HAP-1 (cell line): ENCODE measurements at regions not wholly inside any gene's neighbourhood (a gene's known extent, or its start where the extent isn't known, plus 50 kb on each side); places are given as distances from the start of the nearest gene placed in this dataset.
"Not testable (repeated sequence)": the region's sequence is repeated elsewhere in the genome, so short reads cannot be mapped to it uniquely, and the experiment has no call there.

Experiments
- DNase-seq, 2 experiments: peaks; one replicate each; pipeline ENCODE4 v3.0.0-alpha.2; 2016 to 2020; ENCODE audit warnings: low spot score in 2 of 2
- H3K27me3 ChIP-seq: fragments of 250-450 bp; sonication (Bioruptor Pico); 2 replicates; pipeline ENCODE4 v1.5.1; 2020; ENCODE audit warnings: low read depth, mild to moderate bottlenecking, moderate library complexity
- H3K36me3 ChIP-seq: fragments of 250-450 bp; sonication (Bioruptor Pico); replicated peaks from 2 replicates; pipeline ENCODE4 v1.5.1; 2020; ENCODE audit warnings: mild to moderate bottlenecking
- H3K4me1 ChIP-seq: fragments of 250-450 bp; sonication (Bioruptor Pico); 2 replicates; pipeline ENCODE4 v1.5.1; 2020; ENCODE audit warnings: mild to moderate bottlenecking
- H3K4me3 ChIP-seq: fragments of 250-450 bp; sonication (Bioruptor Pico); 2 replicates; pipeline ENCODE4 v1.5.1; 2020; ENCODE audit warnings: mild to moderate bottlenecking, moderate library complexity
- H3K9me3 ChIP-seq: fragments of 250-450 bp; sonication (Bioruptor Pico); 2 replicates; pipeline ENCODE4 v1.5.1; 2020; ENCODE audit warnings: mild to moderate bottlenecking, moderate library complexity
- in situ Hi-C: fragments of 300-500 bp; cut with MboI; formaldehyde crosslinking; loops from 3 replicates; pipeline ENCODE4 v1.14.3; 2020; ENCODE audit warnings: low sequenced_read_pairs, inconsistent platforms, mixed read lengths

- no peaks in the 10 kb centered on the region for H3K36me3 ChIP-seq
- in situ Hi-C loops, result no loop called here
- H3K4me3 ChIP-seq, result no peak overlapping the region
- no peak for DNase-seq
- H3K4me1 ChIP-seq, result no peaks in the 10 kb centered on the region
- no peaks in the 10 kb centered on the region for H3K27me3 ChIP-seq
- H3K9me3 ChIP-seq, result no peaks in the 10 kb centered on the region
Observed at GRCh38 chr2:77578354-77578753, 56.2 kb upstream of the LRRTM4 start.

GRCh38 chr2:77579076-77579769, 57.0 kb upstream of the LRRTM4 start:
- Histone ChIP-seq H3K36me3 (no peaks in the 10 kb centered on the region), H3K4me3 (no peak overlapping the region), H3K9me3 (no peaks in the 10 kb centered on the region), H3K4me1 (no peaks in the 10 kb centered on the region), H3K27me3 (no peaks in the 10 kb centered on the region)
- in situ Hi-C loops, result no loop called here
- no peak for DNase-seq

- H3K9me3 ChIP-seq, result no peaks in the 10 kb centered on the region
- no peaks in the 10 kb centered on the region for H3K36me3 ChIP-seq
- no peaks in the 10 kb centered on the region for H3K27me3 ChIP-seq
- no peak for DNase-seq
- no peak overlapping the region for H3K4me3 ChIP-seq
- in situ Hi-C loops, result no loop called here
- H3K4me1 ChIP-seq, result no peaks in the 10 kb centered on the region
Observed at GRCh38 chr2:77588438-77588837, 66.3 kb upstream of the LRRTM4 start.

GRCh38 chr2:77590298-77590917, 68.2 kb upstream of the LRRTM4 start:
- Histone ChIP-seq H3K9me3 (no peaks in the 10 kb centered on the region), H3K27me3 (no peaks in the 10 kb centered on the region), H3K36me3 (no peaks in the 10 kb centered on the region), H3K4me1 (no peaks in the 10 kb centered on the region), H3K4me3 (no peak overlapping the region)
- in situ Hi-C loops, result no loop called here
- no peak for DNase-seq

GRCh38 chr2:77592955-77593354, 70.8 kb upstream of the LRRTM4 start:
- H3K27me3 ChIP-seq, DNase-seq, in situ Hi-C loops, H3K4me1 ChIP-seq, H3K9me3 ChIP-seq, H3K36me3 ChIP-seq, H3K4me3 ChIP-seq: not testable (repeated sequence)

GRCh38 chr2:77602771-77603170, 80.6 kb upstream of the LRRTM4 start:
- Histone ChIP-seq H3K4me3 (no peak overlapping the region), H3K27me3 (no peaks in the 10 kb centered on the region), H3K9me3 (no peaks in the 10 kb centered on the region), H3K4me1 (no peaks in the 10 kb centered on the region), H3K36me3 (no peaks in the 10 kb centered on the region)
- no peak for DNase-seq
- in situ Hi-C loops, result no loop called here

- no peak overlapping the region for H3K4me3 ChIP-seq
- in situ Hi-C loops, result no loop called here
- no peak for DNase-seq
- no peaks in the 10 kb centered on the region for H3K36me3 ChIP-seq
- no peaks in the 10 kb centered on the region for H3K4me1 ChIP-seq
- no peaks in the 10 kb centered on the region for H3K27me3 ChIP-seq
- no peaks in the 10 kb centered on the region for H3K9me3 ChIP-seq
Observed at GRCh38 chr2:77604953-77605929, 83.1 kb upstream of the LRRTM4 start.

GRCh38 chr2:77608510-77608909, 86.3 kb upstream of the LRRTM4 start:
- in situ Hi-C loops, result no loop called here
- Histone ChIP-seq H3K4me3 (no peak overlapping the region), H3K36me3 (no peaks in the 10 kb centered on the region), H3K27me3 (no peaks in the 10 kb centered on the region), H3K4me1 (no peaks in the 10 kb centered on the region), H3K9me3 (no peaks in the 10 kb centered on the region)
- no peak for DNase-seq

- in situ Hi-C loops, result no loop called here
- no peak for DNase-seq
- no peaks in the 10 kb centered on the region for H3K27me3 ChIP-seq
Observed at GRCh38 chr2:77629539-77629938, 107.4 kb upstream of the LRRTM4 start.

GRCh38 chr2:77631007-77631406, 108.8 kb upstream of the LRRTM4 start:
- in situ Hi-C loops, result no loop called here
- H3K9me3 ChIP-seq, result no peaks in the 10 kb centered on the region
- no peaks in the 10 kb centered on the region for H3K4me1 ChIP-seq
- no peaks in the 10 kb centered on the region for H3K36me3 ChIP-seq
- DNase-seq, result no peak
- H3K27me3 ChIP-seq, result no peaks in the 10 kb centered on the region
- H3K4me3 ChIP-seq, result no peak overlapping the region

More at GRCh38 chr2:77629539-77629938, 107.4 kb upstream of the LRRTM4 start:
- Histone ChIP-seq H3K9me3 (no peaks in the 10 kb centered on the region), H3K36me3 (no peaks in the 10 kb centered on the region), H3K4me3 (no peak overlapping the region), H3K4me1 (no peaks in the 10 kb centered on the region)

GRCh38 chr2:77633601-77634000, 111.4 kb upstream of the LRRTM4 start:
- H3K9me3 ChIP-seq, result no peaks in the 10 kb centered on the region
- H3K27me3 ChIP-seq, result no peaks in the 10 kb centered on the region
- no peak for DNase-seq
- no peaks in the 10 kb centered on the region for H3K4me1 ChIP-seq
- in situ Hi-C loops, result no loop called here
- no peaks in the 10 kb centered on the region for H3K36me3 ChIP-seq
- H3K4me3 ChIP-seq, result no peak overlapping the region

- Histone ChIP-seq H3K36me3 (no peaks in the 10 kb centered on the region), H3K4me1 (no peaks in the 10 kb centered on the region), H3K9me3 (no peaks in the 10 kb centered on the region), H3K4me3 (no peak overlapping the region), H3K27me3 (no peaks in the 10 kb centered on the region)
- in situ Hi-C loops, result no loop called here
- no peak for DNase-seq
Observed at GRCh38 chr2:77640924-77641323, 118.7 kb upstream of the LRRTM4 start.

- no peaks in the 10 kb centered on the region for H3K4me1 ChIP-seq
- no peak overlapping the region for H3K4me3 ChIP-seq
- in situ Hi-C loops, result no loop called here
- no peaks in the 10 kb centered on the region for H3K27me3 ChIP-seq
- H3K36me3 ChIP-seq, result no peaks in the 10 kb centered on the region
- H3K9me3 ChIP-seq, result no peaks in the 10 kb centered on the region
- DNase-seq, result no peak
Observed at GRCh38 chr2:77642339-77642738, 120.2 kb upstream of the LRRTM4 start.

GRCh38 chr2:77649856-77650255, 127.7 kb upstream of the LRRTM4 start:
- no peak overlapping the region for H3K4me3 ChIP-seq
- H3K36me3 ChIP-seq, result no peaks in the 10 kb centered on the region
- H3K9me3 ChIP-seq, result no peaks in the 10 kb centered on the region
- DNase-seq, result no peak
- in situ Hi-C loops, result no loop called here
- H3K4me1 ChIP-seq, result no peaks in the 10 kb centered on the region
- H3K27me3 ChIP-seq, result no peaks in the 10 kb centered on the region
